ENCODE measurements at regions not wholly inside any gene's neighbourhood (a gene's known extent, or its start where the extent isn't known, plus 50 kb on each side); places are given as distances from the start of the nearest gene placed in this dataset.

GRCh38 chr10:28954211-28954610 lies 276.9 kb downstream of the BAMBI start:
- no peak for TF ChIP-seq CTCF (conservative IDR thresholded peaks at IDR 0.05; ENCODE audit: low read length)
- TF ChIP-seq EZH2phosphoT487 (IDR thresholded peaks at IDR 0.05; ENCODE audit: borderline replicate concordance) = no peak

Measured in Loucy (cell line).